ENCODE measurements at regions not wholly inside any gene's neighbourhood (a gene's known extent, or its start where the extent isn't known, plus 50 kb on each side); places are given as distances from the start of the nearest gene placed in this dataset.

GRCh38 chr14:34124585-34124984 lies 173.7 kb upstream of the EGLN3 start:
- no peak overlapping the region for H3K9ac ChIP-seq (ENCODE audit: insufficient read length, low read depth)
- no peaks in the 10 kb centered on the region for H3K4me1 ChIP-seq (ENCODE audit: insufficient read depth, insufficient read length)
- no peaks in the 10 kb centered on the region for H3K27me3 ChIP-seq (ENCODE audit: insufficient read depth, insufficient read length)
- no peak for DNase-seq (ENCODE audit: low read depth, low spot score)
- no peaks in the 10 kb centered on the region for H3K9me3 ChIP-seq (ENCODE audit: insufficient read depth, low read length)
- no peaks in the 10 kb centered on the region for H3K36me3 ChIP-seq (ENCODE audit: insufficient read depth, insufficient read length, low read length)
- no peak overlapping the region for H3K4me3 ChIP-seq (ENCODE audit: insufficient read length, low read depth)
- no peak for TF ChIP-seq SUZ12 (IDR thresholded peaks at IDR 0.05; ENCODE audit: extremely low read depth, insufficient read depth, insufficient read length)
- TF ChIP-seq YY1 (IDR thresholded peaks at IDR 0.05; ENCODE audit: insufficient read depth, insufficient read length), result no peak
- no peak for TF ChIP-seq ZNF274 (IDR thresholded peaks at IDR 0.05; ENCODE audit: low read depth, low read length)

DNA sequence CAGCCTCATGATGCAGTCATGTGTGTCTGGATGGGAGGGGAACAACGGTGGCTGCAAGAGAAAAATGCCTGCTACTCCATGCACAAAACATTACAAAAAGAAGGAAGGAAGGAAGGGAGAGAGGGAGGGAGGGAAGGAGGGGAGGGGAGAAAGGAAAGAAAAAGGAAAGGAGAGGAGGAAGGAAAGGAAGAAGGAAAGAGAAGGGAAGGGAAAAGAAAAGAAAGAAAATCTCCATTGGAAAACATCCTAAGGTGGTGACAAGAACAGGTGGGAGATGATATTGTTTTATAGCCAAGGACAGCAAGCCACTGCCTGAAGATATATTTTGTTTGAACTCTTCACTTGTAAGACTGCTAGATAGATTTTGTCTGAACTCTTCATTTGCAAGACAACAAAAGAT lies 171.8 kb upstream of the EGLN3 start:
- DNase-seq (ENCODE audit: low read depth, low spot score), result no peak
- H3K4me1 ChIP-seq (ENCODE audit: insufficient read depth, insufficient read length), result no peaks in the 10 kb centered on the region
- TF ChIP-seq YY1 (IDR thresholded peaks at IDR 0.05; ENCODE audit: insufficient read depth, insufficient read length), result no peak
- TF ChIP-seq ZNF274 (IDR thresholded peaks at IDR 0.05; ENCODE audit: low read depth, low read length), result no peak
- no peak for TF ChIP-seq SUZ12 (IDR thresholded peaks at IDR 0.05; ENCODE audit: extremely low read depth, insufficient read depth, insufficient read length)

DNA sequence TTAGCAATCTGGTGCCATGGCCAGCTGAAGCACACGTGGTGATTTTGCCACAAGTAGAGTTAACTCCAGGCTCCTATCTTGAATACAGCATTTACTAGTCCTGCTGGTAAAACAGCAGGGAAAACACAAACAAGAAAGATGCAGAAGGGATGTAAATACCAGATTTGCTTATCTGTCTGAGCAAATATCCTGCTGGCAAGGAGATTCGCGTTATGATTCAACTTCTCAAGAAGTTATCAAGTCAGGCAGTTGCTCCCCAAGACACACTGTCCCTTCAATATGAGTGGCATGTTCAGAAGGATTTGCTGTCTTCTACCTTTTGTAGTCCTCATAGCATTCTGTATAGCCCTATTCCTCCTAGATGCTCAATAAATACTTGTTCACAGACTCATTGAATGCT lies 171.2 kb upstream of the EGLN3 start:
- TF ChIP-seq YY1 (IDR thresholded peaks at IDR 0.05; ENCODE audit: insufficient read depth, insufficient read length) (no peak), SUZ12 (IDR thresholded peaks at IDR 0.05; ENCODE audit: extremely low read depth, insufficient read depth, insufficient read length) (no peak), ZNF274 (IDR thresholded peaks at IDR 0.05; ENCODE audit: low read depth, low read length) (no peak)
- DNase-seq (ENCODE audit: low read depth, low spot score), result no peak
- Histone ChIP-seq H3K9ac (ENCODE audit: insufficient read length, low read depth) (no peak overlapping the region), H3K9me3 (ENCODE audit: insufficient read depth, low read length) (no peaks in the 10 kb centered on the region), H3K4me1 (ENCODE audit: insufficient read depth, insufficient read length) (no peaks in the 10 kb centered on the region), H3K27me3 (ENCODE audit: insufficient read depth, insufficient read length) (no peaks in the 10 kb centered on the region), H3K4me3 (ENCODE audit: insufficient read length, low read depth) (no peak overlapping the region), H3K36me3 (ENCODE audit: insufficient read depth, insufficient read length, low read length) (no peaks in the 10 kb centered on the region)

More for the DNA sequence above, 171.8 kb upstream of the EGLN3 start:
- Histone ChIP-seq H3K4me3 (ENCODE audit: insufficient read length, low read depth) (no peak overlapping the region), H3K9me3 (ENCODE audit: insufficient read depth, low read length) (no peaks in the 10 kb centered on the region), H3K27me3 (ENCODE audit: insufficient read depth, insufficient read length) (no peaks in the 10 kb centered on the region), H3K9ac (ENCODE audit: insufficient read length, low read depth) (no peak overlapping the region), H3K36me3 (ENCODE audit: insufficient read depth, insufficient read length, low read length) (no peaks in the 10 kb centered on the region)

GRCh38 chr14:34120185-34120977 lies 169.5 kb upstream of the EGLN3 start:
- Histone ChIP-seq H3K9ac (ENCODE audit: insufficient read length, low read depth) (no peak overlapping the region), H3K9me3 (ENCODE audit: insufficient read depth, low read length) (no peaks in the 10 kb centered on the region), H3K27me3 (ENCODE audit: insufficient read depth, insufficient read length) (no peaks in the 10 kb centered on the region), H3K4me3 (ENCODE audit: insufficient read length, low read depth) (no peak overlapping the region), H3K4me1 (ENCODE audit: insufficient read depth, insufficient read length) (no peaks in the 10 kb centered on the region), H3K36me3 (ENCODE audit: insufficient read depth, insufficient read length, low read length) (no peaks in the 10 kb centered on the region)
- TF ChIP-seq YY1 (IDR thresholded peaks at IDR 0.05; ENCODE audit: insufficient read depth, insufficient read length) (no peak), SUZ12 (IDR thresholded peaks at IDR 0.05; ENCODE audit: extremely low read depth, insufficient read depth, insufficient read length) (no peak), ZNF274 (IDR thresholded peaks at IDR 0.05; ENCODE audit: low read depth, low read length) (no peak)
- DNase-seq (ENCODE audit: low read depth, low spot score), result no peak

DNA sequence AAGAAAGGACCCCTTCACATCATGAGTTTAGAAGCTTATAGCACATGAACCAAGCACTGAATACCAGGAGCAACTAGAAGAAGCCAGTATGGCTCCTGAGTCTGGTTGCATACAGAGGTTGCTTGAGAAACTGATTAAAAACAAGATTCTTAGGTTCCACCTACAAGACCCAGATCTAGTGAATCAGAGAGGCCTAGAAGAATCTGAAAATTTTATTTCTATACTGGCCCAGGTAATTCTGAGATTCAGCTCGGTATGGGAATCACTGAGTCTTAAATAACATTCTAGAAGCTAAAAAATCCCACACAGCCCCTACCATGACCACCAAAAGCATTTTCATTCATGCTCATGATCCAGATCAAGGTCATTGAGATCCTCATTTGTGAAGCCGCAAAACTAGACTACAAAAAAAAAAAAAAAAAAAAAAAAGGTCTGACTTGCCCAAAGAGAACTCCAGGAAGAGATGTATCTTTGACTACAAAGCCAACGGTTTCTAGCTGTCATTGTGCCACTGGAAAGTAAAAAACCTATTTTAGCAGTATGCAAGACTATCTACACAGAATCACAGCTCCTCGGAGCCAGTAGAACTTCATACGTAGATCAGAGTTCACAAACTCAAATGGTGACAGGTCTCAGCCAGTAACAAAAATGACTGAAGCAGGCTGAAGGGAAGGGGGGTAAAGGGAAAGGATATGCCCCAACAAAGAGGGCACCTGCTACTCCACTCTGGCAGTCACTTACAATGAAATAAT lies 168.4 kb upstream of the EGLN3 start:
- TF ChIP-seq SUZ12 (IDR thresholded peaks at IDR 0.05; ENCODE audit: extremely low read depth, insufficient read depth, insufficient read length), result no peak
- no peak for TF ChIP-seq ZNF274 (IDR thresholded peaks at IDR 0.05; ENCODE audit: low read depth, low read length)
- no peak for TF ChIP-seq YY1 (IDR thresholded peaks at IDR 0.05; ENCODE audit: insufficient read depth, insufficient read length)
- DNase-seq (ENCODE audit: low read depth, low spot score), result no peak
- Histone ChIP-seq H3K4me3 (ENCODE audit: insufficient read length, low read depth) (no peak overlapping the region), H3K4me1 (ENCODE audit: insufficient read depth, insufficient read length) (no peaks in the 10 kb centered on the region), H3K9me3 (ENCODE audit: insufficient read depth, low read length) (no peaks in the 10 kb centered on the region), H3K36me3 (ENCODE audit: insufficient read depth, insufficient read length, low read length) (no peaks in the 10 kb centered on the region), H3K27me3 (ENCODE audit: insufficient read depth, insufficient read length) (no peaks in the 10 kb centered on the region), H3K9ac (ENCODE audit: insufficient read length, low read depth) (no peak overlapping the region)

DNA sequence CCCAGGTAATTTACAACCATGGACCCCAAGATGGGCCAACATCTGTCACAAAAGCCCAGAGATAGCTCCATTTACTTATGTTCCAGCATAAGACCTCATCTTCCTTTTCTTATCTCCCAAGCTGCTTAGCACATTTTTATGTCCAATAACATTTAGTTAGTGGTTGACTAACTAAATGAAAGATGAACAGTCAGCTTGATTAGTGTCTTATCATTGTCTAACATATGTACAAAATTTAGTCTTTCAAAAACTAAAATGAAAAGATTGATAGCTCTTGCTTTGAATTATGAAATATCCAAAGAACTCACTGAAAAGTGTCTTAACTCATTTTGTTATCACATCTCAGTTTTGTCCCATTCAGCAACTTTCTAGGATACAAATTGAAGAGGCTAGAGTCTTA lies 163.1 kb upstream of the EGLN3 start:
- Histone ChIP-seq H3K27me3 (ENCODE audit: insufficient read depth, insufficient read length) (no peaks in the 10 kb centered on the region), H3K4me1 (ENCODE audit: insufficient read depth, insufficient read length) (no peaks in the 10 kb centered on the region), H3K36me3 (ENCODE audit: insufficient read depth, insufficient read length, low read length) (no peaks in the 10 kb centered on the region), H3K9ac (ENCODE audit: insufficient read length, low read depth) (no peak overlapping the region), H3K4me3 (ENCODE audit: insufficient read length, low read depth) (no peak overlapping the region), H3K9me3 (ENCODE audit: insufficient read depth, low read length) (no peaks in the 10 kb centered on the region)
- TF ChIP-seq YY1 (IDR thresholded peaks at IDR 0.05; ENCODE audit: insufficient read depth, insufficient read length), result no peak
- TF ChIP-seq ZNF274 (IDR thresholded peaks at IDR 0.05; ENCODE audit: low read depth, low read length), result no peak
- TF ChIP-seq SUZ12 (IDR thresholded peaks at IDR 0.05; ENCODE audit: extremely low read depth, insufficient read depth, insufficient read length), result no peak
- no peak for DNase-seq (ENCODE audit: low read depth, low spot score)

GRCh38 chr14:34113005-34113511 lies 162.2 kb upstream of the EGLN3 start:
- Histone ChIP-seq H3K36me3 (ENCODE audit: insufficient read depth, insufficient read length, low read length) (no peaks in the 10 kb centered on the region), H3K4me3 (ENCODE audit: insufficient read length, low read depth) (no peak overlapping the region), H3K9ac (ENCODE audit: insufficient read length, low read depth) (no peak overlapping the region), H3K27me3 (ENCODE audit: insufficient read depth, insufficient read length) (no peaks in the 10 kb centered on the region), H3K4me1 (ENCODE audit: insufficient read depth, insufficient read length) (no peaks in the 10 kb centered on the region), H3K9me3 (ENCODE audit: insufficient read depth, low read length) (no peaks in the 10 kb centered on the region)
- DNase-seq (ENCODE audit: low read depth, low spot score), result no peak
- TF ChIP-seq ZNF274 (IDR thresholded peaks at IDR 0.05; ENCODE audit: low read depth, low read length) (no peak), SUZ12 (IDR thresholded peaks at IDR 0.05; ENCODE audit: extremely low read depth, insufficient read depth, insufficient read length) (no peak), YY1 (IDR thresholded peaks at IDR 0.05; ENCODE audit: insufficient read depth, insufficient read length) (no peak)

Measured in NT2/D1 (cell line).